ENCODE measurements at regions not wholly inside any gene's neighbourhood (a gene's known extent, or its start where the extent isn't known, plus 50 kb on each side); places are given as distances from the start of the nearest gene placed in this dataset.

- in situ Hi-C loops (cut with HindIII; ENCODE audit: low pct_unique_long_range_greater_than_20kb, low sequenced_read_pairs) (no loop called here), intact Hi-C loops (cut with micrococcal nuclease; ENCODE audit: unreplicated experiment) (no loop called here)
- no TSS peak for BruUV-seq (replicated peaks)
- Histone ChIP-seq H3K27me3 (ENCODE audit: control insufficient read depth, insufficient read depth, low read length) (no peaks in the 10 kb centered on the region), H3K36me3 (ENCODE audit: control insufficient read depth, insufficient read depth, low read length) (no peaks in the 10 kb centered on the region), H3K9me3 (ENCODE audit: control insufficient read depth, insufficient read depth, low read depth, low read length) (no peaks in the 10 kb centered on the region), H3K4me1 (ENCODE audit: control insufficient read depth, insufficient read depth, low read length) (no peaks in the 10 kb centered on the region), H3K4me3 (ENCODE audit: low read depth in 2 of 2, low read length in 2 of 2) (no peak overlapping the region), H3K27ac (ENCODE audit: low read length) (no peak overlapping the region)
- ATAC-seq (no peak), DNase-seq (ENCODE audit: low read depth, low spot score) (no peak)
- ChIA-PET CTCF (no interaction called here), POLR2A (no interaction called here)
- TF ChIP-seq SIN3A (IDR thresholded peaks at IDR 0.05; ENCODE audit: borderline replicate concordance, insufficient read depth, low read depth, low read length) (no peak), REST (IDR thresholded peaks at IDR 0.05; ENCODE audit: insufficient read depth in 1 of 2, low read depth in 2 of 2, low read length in 1 of 2) (no peak), TCF7L2 (IDR thresholded peaks at IDR 0.05; ENCODE audit: low read depth, low read length) (no peak), CTCF (IDR thresholded peaks at IDR 0.05) (no peak), POLR2AphosphoS5 (IDR thresholded peaks at IDR 0.05; ENCODE audit: low read depth, low read length) (no peak)
Observed at GRCh38 chr4:113844369-113844768, 82.8 kb upstream of the CAMK2D start.

- ChIA-PET POLR2A (interaction anchor here (0.6 kb wide), 1 partner anchor 537 kb away, joined by 3 read pairs; no protein-coding TSS in a partner anchor), CTCF (no interaction called here)
- Histone ChIP-seq H3K4me1 (ENCODE audit: control insufficient read depth, insufficient read depth, low read length) (no peaks in the 10 kb centered on the region), H3K27ac (ENCODE audit: low read length) (no peak overlapping the region), H3K36me3 (ENCODE audit: control insufficient read depth, insufficient read depth, low read length) (no peaks in the 10 kb centered on the region), H3K9me3 (ENCODE audit: control insufficient read depth, insufficient read depth, low read depth, low read length) (no peaks in the 10 kb centered on the region), H3K27me3 (ENCODE audit: control insufficient read depth, insufficient read depth, low read length) (no peaks in the 10 kb centered on the region), H3K4me3 (ENCODE audit: low read depth in 2 of 2, low read length in 2 of 2) (no peak overlapping the region)
- TF ChIP-seq REST (IDR thresholded peaks at IDR 0.05; ENCODE audit: insufficient read depth in 1 of 2, low read depth in 2 of 2, low read length in 1 of 2) = no peak
- DNase-seq (ENCODE audit: low read depth, low spot score) = no peak
- in situ Hi-C loops (cut with HindIII; ENCODE audit: low pct_unique_long_range_greater_than_20kb, low sequenced_read_pairs) (no loop called here), intact Hi-C loops (cut with micrococcal nuclease; ENCODE audit: unreplicated experiment) (no loop called here)
- no TSS peak for BruUV-seq (replicated peaks)
- no peak for ATAC-seq
Observed at GRCh38 chr4:113840861-113841260, 79.3 kb upstream of the CAMK2D start.
